ENCODE measurements at regions not wholly inside any gene's neighbourhood (a gene's known extent, or its start where the extent isn't known, plus 50 kb on each side); places are given as distances from the start of the nearest gene placed in this dataset.
A peak's percentile ranks its signal among the peaks of the same experiment; 100 is the strongest.

DNA sequence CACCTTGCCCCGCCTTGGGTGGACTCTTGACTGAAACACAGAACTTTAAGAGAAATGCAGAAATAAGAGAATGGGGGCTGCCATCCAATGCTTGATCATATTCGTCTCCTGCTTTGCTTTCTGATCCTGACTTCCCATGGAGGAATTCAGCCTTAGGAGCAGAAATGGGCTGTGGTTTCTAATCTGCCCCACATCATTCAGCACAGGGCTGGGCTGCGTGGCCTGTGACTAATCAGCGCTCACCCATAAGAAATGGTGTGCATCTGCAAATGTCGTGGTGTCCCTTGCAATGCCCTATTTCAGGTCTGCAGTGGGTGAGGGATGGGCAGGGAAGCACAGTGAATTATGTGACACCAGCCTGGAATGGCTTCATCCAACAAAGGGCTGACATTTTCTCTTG, 60.7 kb upstream of the URI1 start:
- TF ChIP-seq EZH2 (IDR thresholded peaks at IDR 0.05; ENCODE audit: insufficient read depth, low read length) = no peak
- TF ChIP-seq, protein P1, sequence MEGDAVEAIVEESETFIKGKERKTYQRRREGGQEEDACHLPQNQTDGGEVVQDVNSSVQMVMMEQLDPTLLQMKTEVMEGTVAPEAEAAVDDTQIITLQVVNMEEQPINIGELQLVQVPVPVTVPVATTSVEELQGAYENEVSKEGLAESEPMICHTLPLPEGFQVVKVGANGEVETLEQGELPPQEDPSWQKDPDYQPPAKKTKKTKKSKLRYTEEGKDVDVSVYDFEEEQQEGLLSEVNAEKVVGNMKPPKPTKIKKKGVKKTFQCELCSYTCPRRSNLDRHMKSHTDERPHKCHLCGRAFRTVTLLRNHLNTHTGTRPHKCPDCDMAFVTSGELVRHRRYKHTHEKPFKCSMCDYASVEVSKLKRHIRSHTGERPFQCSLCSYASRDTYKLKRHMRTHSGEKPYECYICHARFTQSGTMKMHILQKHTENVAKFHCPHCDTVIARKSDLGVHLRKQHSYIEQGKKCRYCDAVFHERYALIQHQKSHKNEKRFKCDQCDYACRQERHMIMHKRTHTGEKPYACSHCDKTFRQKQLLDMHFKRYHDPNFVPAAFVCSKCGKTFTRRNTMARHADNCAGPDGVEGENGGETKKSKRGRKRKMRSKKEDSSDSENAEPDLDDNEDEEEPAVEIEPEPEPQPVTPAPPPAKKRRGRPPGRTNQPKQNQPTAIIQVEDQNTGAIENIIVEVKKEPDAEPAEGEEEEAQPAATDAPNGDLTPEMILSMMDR (IDR thresholded peaks at IDR 0.05; ENCODE audit: insufficient read depth, low read depth, low read length) = no peak
- Histone ChIP-seq H3K4me2 (ENCODE audit: low read length) (no peak overlapping the region), H3K79me2 (ENCODE audit: insufficient read depth, low read length) (no peaks in the 10 kb centered on the region), H3K4me3 (ENCODE audit: insufficient read depth, low read depth, low read length) (no peak overlapping the region), H4K20me1 (ENCODE audit: insufficient read depth, low read length) (no peaks in the 10 kb centered on the region), H3K27ac (ENCODE audit: low read depth, low read length) (no peak overlapping the region), H3K9me3 (ENCODE audit: insufficient read depth, low read depth, low read length) (no peaks in the 10 kb centered on the region), H2AFZ (ENCODE audit: low read depth, low read length) (no peak overlapping the region), H3K9ac (ENCODE audit: low read length) (no peak overlapping the region), H3K36me3 (ENCODE audit: insufficient read depth, low read length) (no peaks in the 10 kb centered on the region), H3K27me3 (ENCODE audit: insufficient read depth, low read length) (no peaks in the 10 kb centered on the region), H3K4me1 (ENCODE audit: insufficient read depth, low read length) (no peaks in the 10 kb centered on the region)
- no peaks in the 10 kb centered on the region for H3K9me3 Mint-ChIP-seq (ENCODE audit: unreplicated experiment)
- H3K27ac Mint-ChIP-seq (ENCODE audit: unreplicated experiment) = no peak overlapping the region
- H3K36me3 Mint-ChIP-seq (ENCODE audit: low read depth, unreplicated experiment) = no peaks in the 10 kb centered on the region
- H3K4me1 Mint-ChIP-seq (ENCODE audit: low read depth, unreplicated experiment) = peaks cover 5% of the 10 kb centered on the region
- DNase-seq (ENCODE audit: low read depth) (peak; percentile 6), FAIRE-seq (no peak)
- H3K4me3 Mint-ChIP-seq (ENCODE audit: unreplicated experiment) = no peak overlapping the region
- H3K27me3 Mint-ChIP-seq (ENCODE audit: low read depth, unreplicated experiment) = peaks cover 26% of the 10 kb centered on the region

DNA sequence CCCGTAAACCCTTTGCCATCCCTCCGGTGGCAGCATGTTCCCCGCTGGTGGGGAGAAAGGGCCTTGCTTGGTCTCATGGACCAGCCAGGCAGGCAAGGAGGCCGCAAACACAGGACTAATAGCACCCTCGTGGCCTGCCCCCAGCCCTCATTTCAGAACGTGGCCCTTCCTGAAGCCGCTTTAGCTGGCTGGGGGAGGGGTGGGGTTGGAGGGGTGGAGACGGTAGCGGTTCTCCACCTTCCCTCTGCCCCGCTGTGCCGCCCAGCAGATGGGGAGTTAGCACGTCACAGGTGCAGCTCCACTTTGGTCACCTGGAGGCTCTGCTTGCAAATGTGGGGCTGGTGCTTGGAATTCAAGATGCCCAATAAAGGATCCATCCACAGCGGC, 59.3 kb upstream of the URI1 start:
- no peaks in the 10 kb centered on the region for H3K79me2 ChIP-seq (ENCODE audit: insufficient read depth, low read length)
- no peak overlapping the region for H3K4me3 ChIP-seq (ENCODE audit: insufficient read depth, low read depth, low read length)
- Mint-ChIP-seq H3K4me3 (ENCODE audit: unreplicated experiment) (no peak overlapping the region), H3K4me1 (ENCODE audit: low read depth, unreplicated experiment) (peaks cover 5% of the 10 kb centered on the region), H3K27me3 (ENCODE audit: low read depth, unreplicated experiment) (peaks cover 25% of the 10 kb centered on the region), H3K27ac (ENCODE audit: unreplicated experiment) (no peak overlapping the region), H3K36me3 (ENCODE audit: low read depth, unreplicated experiment) (no peaks in the 10 kb centered on the region), H3K9me3 (ENCODE audit: unreplicated experiment) (no peaks in the 10 kb centered on the region)
- no peaks in the 10 kb centered on the region for H3K4me1 ChIP-seq (ENCODE audit: insufficient read depth, low read length)
- H2AFZ ChIP-seq (ENCODE audit: low read depth, low read length) = no peak overlapping the region
- DNase-seq (ENCODE audit: low read depth) (no peak), FAIRE-seq (no peak)
- H3K9me3 ChIP-seq (ENCODE audit: insufficient read depth, low read depth, low read length) = no peaks in the 10 kb centered on the region
- H4K20me1 ChIP-seq (ENCODE audit: insufficient read depth, low read length) = no peaks in the 10 kb centered on the region
- TF ChIP-seq EZH2 (IDR thresholded peaks at IDR 0.05; ENCODE audit: insufficient read depth, low read length) = no peak
- TF ChIP-seq, protein P1 (IDR thresholded peaks at IDR 0.05; ENCODE audit: insufficient read depth, low read depth, low read length) = no peak
- no peaks in the 10 kb centered on the region for H3K36me3 ChIP-seq (ENCODE audit: insufficient read depth, low read length)
- H3K27ac ChIP-seq (ENCODE audit: low read depth, low read length) = no peak overlapping the region
- H3K27me3 ChIP-seq (ENCODE audit: insufficient read depth, low read length) = no peaks in the 10 kb centered on the region
- no peak overlapping the region for H3K9ac ChIP-seq (ENCODE audit: low read length)
- no peak overlapping the region for H3K4me2 ChIP-seq (ENCODE audit: low read length)

DNA sequence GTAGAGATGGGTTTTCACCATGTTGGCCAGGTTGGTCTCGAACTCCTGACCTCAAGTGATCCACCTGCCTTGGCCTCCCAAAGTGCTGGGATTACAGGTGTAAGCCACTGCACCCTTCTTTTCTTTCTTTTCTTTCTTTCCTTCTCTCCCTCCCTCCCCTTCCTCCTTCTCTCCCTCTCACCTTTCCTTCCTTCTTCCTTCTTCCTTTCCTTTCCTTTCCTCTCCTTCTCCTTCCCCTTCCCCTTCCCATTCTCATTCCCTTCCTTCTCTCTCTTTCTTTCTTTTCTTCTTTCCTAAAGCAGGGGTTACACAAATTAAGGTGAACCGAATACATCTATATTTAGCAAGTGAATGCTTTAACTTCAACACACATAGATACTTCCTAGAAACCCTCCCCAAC, 58.0 kb upstream of the URI1 start:
- H3K79me2 ChIP-seq (ENCODE audit: insufficient read depth, low read length) = no peaks in the 10 kb centered on the region
- H3K9ac ChIP-seq (ENCODE audit: low read length) = no peak overlapping the region
- no peaks in the 10 kb centered on the region for H3K27me3 ChIP-seq (ENCODE audit: insufficient read depth, low read length)
- no peaks in the 10 kb centered on the region for H3K36me3 Mint-ChIP-seq (ENCODE audit: low read depth, unreplicated experiment)
- H3K4me2 ChIP-seq (ENCODE audit: low read length) = no peak overlapping the region
- no peaks in the 10 kb centered on the region for H3K9me3 Mint-ChIP-seq (ENCODE audit: unreplicated experiment)
- no peak overlapping the region for H3K27ac ChIP-seq (ENCODE audit: low read depth, low read length)
- no peak overlapping the region for H2AFZ ChIP-seq (ENCODE audit: low read depth, low read length)
- no peak overlapping the region for H3K27ac Mint-ChIP-seq (ENCODE audit: unreplicated experiment)
- H4K20me1 ChIP-seq (ENCODE audit: insufficient read depth, low read length) = no peaks in the 10 kb centered on the region
- FAIRE-seq = no peak
- peaks cover 5% of the 10 kb centered on the region for H3K4me1 Mint-ChIP-seq (ENCODE audit: low read depth, unreplicated experiment)
- no peaks in the 10 kb centered on the region for H3K36me3 ChIP-seq (ENCODE audit: insufficient read depth, low read length)
- H3K4me3 Mint-ChIP-seq (ENCODE audit: unreplicated experiment) = no peak overlapping the region
- no peaks in the 10 kb centered on the region for H3K4me1 ChIP-seq (ENCODE audit: insufficient read depth, low read length)
- TF ChIP-seq EZH2 (IDR thresholded peaks at IDR 0.05; ENCODE audit: insufficient read depth, low read length) = no peak
- TF ChIP-seq, protein P1 (IDR thresholded peaks at IDR 0.05; ENCODE audit: insufficient read depth, low read depth, low read length) = no peak
- H3K4me3 ChIP-seq (ENCODE audit: insufficient read depth, low read depth, low read length) = no peak overlapping the region
- H3K27me3 Mint-ChIP-seq (ENCODE audit: low read depth, unreplicated experiment) = peaks cover 19% of the 10 kb centered on the region
- no peaks in the 10 kb centered on the region for H3K9me3 ChIP-seq (ENCODE audit: insufficient read depth, low read depth, low read length)
- no peak for DNase-seq (ENCODE audit: low read depth)

Data from astrocyte (in vitro differentiated cells and primary cell).